ENCODE measurements at regions not wholly inside any gene's neighbourhood (a gene's known extent, or its start where the extent isn't known, plus 50 kb on each side); places are given as distances from the start of the nearest gene placed in this dataset.

GRCh38 chr3:59528251-59528650 lies 478.4 kb upstream of the CFAP20DC start:
- WGBS: 84% methylated on average over 5 of the region's 5 CpGs
- no peaks in the 10 kb centered on the region for H3K36me3 ChIP-seq (ENCODE audit: control insufficient read depth in 4 of 4, insufficient read depth in 3 of 4, low read depth in 1 of 4, low read length in 3 of 4)

More at GRCh38 chr3:59528251-59528650, 478.4 kb upstream of the CFAP20DC start:
- H3K4me1 ChIP-seq (ENCODE audit: control insufficient read depth in 4 of 4, insufficient read depth in 4 of 4, low read length in 3 of 4): no peaks in the 10 kb centered on the region
- no peak overlapping the region for H3K27ac ChIP-seq (ENCODE audit: low read depth in 1 of 2, low read length in 2 of 2)
- H3K27me3 ChIP-seq (ENCODE audit: control insufficient read depth in 4 of 4, insufficient read depth in 4 of 4, low read length in 3 of 4): peaks cover 0 to 6% (median 3%) of the 10 kb centered on the region in 4 donors
- no peak overlapping the region for H3K9ac ChIP-seq (ENCODE audit: low read depth in 1 of 2, low read length in 2 of 2)
- H3K4me3 ChIP-seq (ENCODE audit: low read depth in 1 of 3, low read length in 3 of 3): no peak overlapping the region
- no peak for TF ChIP-seq RAD21 (IDR thresholded peaks at IDR 0.05)
- TF ChIP-seq NR2F2 (IDR thresholded peaks at IDR 0.05): no peak
- TF ChIP-seq FOXA2 (IDR thresholded peaks at IDR 0.05): no peak
- TF ChIP-seq YY1 (IDR thresholded peaks at IDR 0.05): no peak
- no peak for TF ChIP-seq RXRA (IDR thresholded peaks at IDR 0.05)
- TF ChIP-seq ATF3 (IDR thresholded peaks at IDR 0.05): no peak
- no peak for TF ChIP-seq HNF4A (conservative IDR thresholded peaks at IDR 0.05)
- TF ChIP-seq SP1 (IDR thresholded peaks at IDR 0.05): no peak
- TF ChIP-seq, protein P1, sequence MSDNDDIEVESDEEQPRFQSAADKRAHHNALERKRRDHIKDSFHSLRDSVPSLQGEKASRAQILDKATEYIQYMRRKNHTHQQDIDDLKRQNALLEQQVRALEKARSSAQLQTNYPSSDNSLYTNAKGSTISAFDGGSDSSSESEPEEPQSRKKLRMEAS (IDR thresholded peaks at IDR 0.05): no peak
- TF ChIP-seq, protein P2, sequence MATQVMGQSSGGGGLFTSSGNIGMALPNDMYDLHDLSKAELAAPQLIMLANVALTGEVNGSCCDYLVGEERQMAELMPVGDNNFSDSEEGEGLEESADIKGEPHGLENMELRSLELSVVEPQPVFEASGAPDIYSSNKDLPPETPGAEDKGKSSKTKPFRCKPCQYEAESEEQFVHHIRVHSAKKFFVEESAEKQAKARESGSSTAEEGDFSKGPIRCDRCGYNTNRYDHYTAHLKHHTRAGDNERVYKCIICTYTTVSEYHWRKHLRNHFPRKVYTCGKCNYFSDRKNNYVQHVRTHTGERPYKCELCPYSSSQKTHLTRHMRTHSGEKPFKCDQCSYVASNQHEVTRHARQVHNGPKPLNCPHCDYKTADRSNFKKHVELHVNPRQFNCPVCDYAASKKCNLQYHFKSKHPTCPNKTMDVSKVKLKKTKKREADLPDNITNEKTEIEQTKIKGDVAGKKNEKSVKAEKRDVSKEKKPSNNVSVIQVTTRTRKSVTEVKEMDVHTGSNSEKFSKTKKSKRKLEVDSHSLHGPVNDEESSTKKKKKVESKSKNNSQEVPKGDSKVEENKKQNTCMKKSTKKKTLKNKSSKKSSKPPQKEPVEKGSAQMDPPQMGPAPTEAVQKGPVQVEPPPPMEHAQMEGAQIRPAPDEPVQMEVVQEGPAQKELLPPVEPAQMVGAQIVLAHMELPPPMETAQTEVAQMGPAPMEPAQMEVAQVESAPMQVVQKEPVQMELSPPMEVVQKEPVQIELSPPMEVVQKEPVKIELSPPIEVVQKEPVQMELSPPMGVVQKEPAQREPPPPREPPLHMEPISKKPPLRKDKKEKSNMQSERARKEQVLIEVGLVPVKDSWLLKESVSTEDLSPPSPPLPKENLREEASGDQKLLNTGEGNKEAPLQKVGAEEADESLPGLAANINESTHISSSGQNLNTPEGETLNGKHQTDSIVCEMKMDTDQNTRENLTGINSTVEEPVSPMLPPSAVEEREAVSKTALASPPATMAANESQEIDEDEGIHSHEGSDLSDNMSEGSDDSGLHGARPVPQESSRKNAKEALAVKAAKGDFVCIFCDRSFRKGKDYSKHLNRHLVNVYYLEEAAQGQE (IDR thresholded peaks at IDR 0.05): no peak
- no peak for TF ChIP-seq FOXA1 (IDR thresholded peaks at IDR 0.05)
- TF ChIP-seq, protein P3, sequence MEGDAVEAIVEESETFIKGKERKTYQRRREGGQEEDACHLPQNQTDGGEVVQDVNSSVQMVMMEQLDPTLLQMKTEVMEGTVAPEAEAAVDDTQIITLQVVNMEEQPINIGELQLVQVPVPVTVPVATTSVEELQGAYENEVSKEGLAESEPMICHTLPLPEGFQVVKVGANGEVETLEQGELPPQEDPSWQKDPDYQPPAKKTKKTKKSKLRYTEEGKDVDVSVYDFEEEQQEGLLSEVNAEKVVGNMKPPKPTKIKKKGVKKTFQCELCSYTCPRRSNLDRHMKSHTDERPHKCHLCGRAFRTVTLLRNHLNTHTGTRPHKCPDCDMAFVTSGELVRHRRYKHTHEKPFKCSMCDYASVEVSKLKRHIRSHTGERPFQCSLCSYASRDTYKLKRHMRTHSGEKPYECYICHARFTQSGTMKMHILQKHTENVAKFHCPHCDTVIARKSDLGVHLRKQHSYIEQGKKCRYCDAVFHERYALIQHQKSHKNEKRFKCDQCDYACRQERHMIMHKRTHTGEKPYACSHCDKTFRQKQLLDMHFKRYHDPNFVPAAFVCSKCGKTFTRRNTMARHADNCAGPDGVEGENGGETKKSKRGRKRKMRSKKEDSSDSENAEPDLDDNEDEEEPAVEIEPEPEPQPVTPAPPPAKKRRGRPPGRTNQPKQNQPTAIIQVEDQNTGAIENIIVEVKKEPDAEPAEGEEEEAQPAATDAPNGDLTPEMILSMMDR (IDR thresholded peaks at IDR 0.05; ENCODE audit: low read depth, low read length, missing input control): no peak
- TF ChIP-seq EGR1 (IDR thresholded peaks at IDR 0.05; ENCODE audit: low read depth in 2 of 2): no peak
- no peak for TF ChIP-seq ZBTB33 (IDR thresholded peaks at IDR 0.05)
- no peak for TF ChIP-seq TAF1 (conservative IDR thresholded peaks at IDR 0.05)
- no peak for TF ChIP-seq JUND (IDR thresholded peaks at IDR 0.05)
- TF ChIP-seq HNF4G (IDR thresholded peaks at IDR 0.05): no peak
- no peak for TF ChIP-seq GABPA (IDR thresholded peaks at IDR 0.05 in 1 of 2, conservative IDR thresholded peaks at IDR 0.05 in 1 of 2)
- no peaks in the 10 kb centered on the region for H3K9me3 ChIP-seq (ENCODE audit: control insufficient read depth in 4 of 4, low read length in 3 of 4)
- DNase-seq (ENCODE audit: low spot score): no peak
